SIG-M5 treated with dmso at 0.1 percent for 504 hours (cell line): ENCODE measurements at regions not wholly inside any gene's neighbourhood (a gene's known extent, or its start where the extent isn't known, plus 50 kb on each side); places are given as distances from the start of the nearest gene placed in this dataset.
"Not testable (repeated sequence)": the region's sequence is repeated elsewhere in the genome, so short reads cannot be mapped to it uniquely, and the experiment has no call there.

ENCODE experiments used
- DNase-seq: peaks from one replicate; lab custom pipeline; 2025; ENCODE audit not compliant: unreplicated experiment; lab: John Stamatoyannopoulos, UW

- no peak for DNase-seq
Measured at GRCh38 chr10:25797888-25798429, 136.1 kb upstream of the MYO3A start.

- DNase-seq, result no peak
Measured at GRCh38 chr10:25804505-25804904, 129.5 kb upstream of the MYO3A start.

DNA sequence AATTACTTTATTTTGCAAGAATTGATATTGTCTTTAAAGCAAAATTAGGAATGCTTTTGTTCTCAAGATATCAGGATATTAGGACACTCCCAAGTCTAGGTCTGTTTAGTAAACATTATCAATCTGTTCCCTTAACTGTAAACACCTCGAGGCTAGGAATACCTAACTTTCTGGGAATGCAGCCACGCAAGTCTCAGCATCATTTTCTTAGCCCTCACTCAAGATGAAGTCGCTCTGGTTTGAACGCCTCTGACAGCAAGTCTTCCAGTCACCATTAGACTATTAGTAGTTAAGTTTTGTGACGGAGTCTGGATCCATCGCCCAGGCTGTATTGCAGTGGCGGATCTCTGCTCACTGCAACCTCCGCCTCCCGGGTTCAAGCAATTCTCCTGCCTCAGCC lies 128.0 kb upstream of the MYO3A start:
- no peak for DNase-seq

DNA sequence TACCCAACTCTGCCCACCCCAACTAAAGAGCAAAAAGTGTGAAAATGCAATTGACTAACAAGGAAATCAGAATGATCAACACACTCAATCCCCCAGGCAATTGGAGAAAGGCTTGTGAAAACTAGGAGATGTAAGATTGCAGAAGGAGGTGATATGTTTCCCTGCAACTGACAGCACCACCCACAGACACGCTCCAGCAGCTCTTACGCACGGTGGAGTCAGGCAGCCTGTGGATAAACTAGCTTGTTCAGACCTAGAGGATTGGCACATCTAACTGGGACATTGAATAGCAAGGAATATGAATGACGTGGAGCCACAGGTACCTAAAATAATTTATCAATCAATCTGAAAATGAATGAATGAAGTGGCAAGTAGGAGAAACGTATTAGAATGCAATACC lies 125.7 kb upstream of the MYO3A start:
- no peak for DNase-seq

GRCh38 chr10:25811052-25811685 lies 122.9 kb upstream of the MYO3A start:
- no peak for DNase-seq

- no peak for DNase-seq
Measured at GRCh38 chr10:25813511-25813910, 120.5 kb upstream of the MYO3A start.

DNA sequence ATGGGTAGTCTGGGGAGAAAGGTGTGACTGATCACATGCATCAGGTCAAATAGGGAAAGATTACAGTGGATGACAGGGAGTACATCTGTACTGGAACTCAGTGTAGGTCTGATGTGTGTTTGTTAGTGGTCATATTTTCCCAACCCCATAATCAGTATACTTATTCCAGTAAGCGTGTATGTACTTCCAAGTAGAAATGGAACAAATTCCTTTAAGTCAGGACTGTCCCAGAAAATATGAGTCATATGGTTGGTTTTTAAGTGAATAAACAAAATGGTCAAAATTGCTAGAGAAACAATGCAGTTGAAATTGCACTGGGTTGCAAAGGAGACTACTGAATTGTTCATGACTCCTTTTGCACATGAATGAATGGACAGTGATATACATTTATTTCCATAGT lies 118.8 kb upstream of the MYO3A start:
- no peak for DNase-seq

- DNase-seq, result no peak
Measured at GRCh38 chr10:25815999-25816768, 117.8 kb upstream of the MYO3A start.

DNA sequence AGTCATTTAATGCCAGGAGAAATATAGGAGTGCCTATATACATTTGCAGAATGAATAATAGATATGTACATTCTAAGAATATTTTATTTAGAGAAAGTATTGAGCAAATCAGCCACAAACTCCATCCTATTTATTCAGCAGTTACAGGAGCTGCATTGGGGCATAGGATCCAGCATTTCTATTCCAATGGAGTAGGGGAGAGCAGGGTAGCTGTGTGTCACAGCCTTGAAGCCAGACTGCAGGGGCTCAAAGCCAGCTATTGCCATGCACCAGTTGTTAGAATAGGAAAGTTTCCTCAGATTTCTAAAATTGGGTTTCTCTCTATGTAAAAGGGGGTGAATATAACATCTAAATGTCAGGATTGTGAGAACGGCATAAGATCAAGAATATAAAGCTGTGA lies 116.8 kb upstream of the MYO3A start:
- no peak for DNase-seq

DNA sequence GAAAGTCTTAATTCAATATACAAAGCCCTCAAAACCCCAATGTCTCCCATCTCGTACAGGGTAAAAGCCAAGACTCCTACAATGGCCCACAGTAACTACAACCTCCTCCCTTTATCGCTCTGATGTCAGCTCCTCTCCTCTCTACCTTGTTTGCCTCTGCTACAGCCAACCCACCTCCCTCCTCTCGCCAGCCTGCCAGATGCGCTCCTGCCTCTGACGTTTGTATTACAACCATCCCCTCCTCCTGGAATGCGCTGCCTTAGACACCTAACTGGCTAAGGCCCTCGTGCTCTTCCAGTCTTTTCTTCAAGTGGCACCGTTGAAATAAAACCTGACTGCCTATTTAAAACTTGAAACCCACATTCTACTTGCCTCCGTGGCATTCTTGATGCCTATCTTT lies 115.3 kb upstream of the MYO3A start:
- no peak for DNase-seq

DNA sequence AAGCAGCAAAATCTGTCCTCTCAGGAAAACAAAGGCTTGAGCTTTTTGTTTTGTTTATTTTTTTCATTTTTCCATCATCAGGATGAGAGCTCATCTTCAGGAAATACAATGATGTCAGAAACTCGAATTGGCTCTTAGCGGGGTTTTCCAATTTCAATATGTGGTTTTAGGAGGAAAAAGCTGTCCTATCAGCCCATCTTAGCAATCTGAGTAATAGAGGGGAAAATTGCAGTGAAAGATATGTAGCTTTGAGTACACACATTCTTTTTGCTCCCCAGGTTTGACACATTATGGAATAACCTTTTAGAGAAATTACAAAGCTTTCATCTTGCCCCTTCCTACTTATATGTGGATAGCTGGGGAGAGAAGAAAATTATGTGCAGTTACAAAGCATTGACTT lies 113.6 kb upstream of the MYO3A start:
- no peak for DNase-seq

- no peak for DNase-seq
Measured at GRCh38 chr10:25820874-25821273, 113.2 kb upstream of the MYO3A start.

DNA sequence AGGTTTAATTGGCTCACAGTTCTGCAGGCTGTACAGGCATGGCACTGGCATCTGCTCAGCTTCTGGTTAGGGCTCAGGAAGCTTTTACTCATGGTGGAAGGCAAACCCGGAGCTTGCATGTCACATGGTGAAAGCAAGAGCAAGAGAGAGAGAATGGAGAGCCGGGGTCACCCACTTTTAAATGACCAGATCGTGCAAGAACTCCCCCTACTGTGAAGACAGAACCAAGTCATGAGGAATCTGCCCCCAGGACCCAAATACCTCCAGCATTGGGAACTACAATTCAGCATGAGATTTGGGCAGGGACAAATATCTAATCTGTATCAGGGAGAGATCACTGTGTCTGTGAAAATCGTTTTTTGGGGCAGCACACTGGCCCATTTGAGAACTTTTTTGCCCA lies 110.0 kb upstream of the MYO3A start:
- DNase-seq, result no peak

DNA sequence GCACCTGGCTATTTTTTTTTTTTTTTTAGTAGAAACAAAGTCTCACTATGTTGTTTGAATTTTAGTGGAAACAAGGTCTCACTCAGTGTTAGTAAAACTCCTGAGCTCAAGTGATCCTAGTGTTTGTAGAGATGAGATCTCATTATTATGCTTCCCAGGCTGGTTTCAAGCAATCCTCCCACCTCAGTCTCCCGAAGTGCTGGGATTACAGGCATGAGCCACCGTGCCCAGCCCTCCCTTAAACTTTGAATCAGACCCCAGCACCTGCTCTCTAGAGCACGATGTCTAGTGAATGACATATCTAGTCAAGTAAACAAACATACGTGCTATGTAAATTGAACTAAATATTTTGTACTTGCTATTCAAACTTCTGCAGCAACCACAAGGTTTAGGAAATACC lies 105.6 kb upstream of the MYO3A start:
- DNase-seq, result no peak

DNA sequence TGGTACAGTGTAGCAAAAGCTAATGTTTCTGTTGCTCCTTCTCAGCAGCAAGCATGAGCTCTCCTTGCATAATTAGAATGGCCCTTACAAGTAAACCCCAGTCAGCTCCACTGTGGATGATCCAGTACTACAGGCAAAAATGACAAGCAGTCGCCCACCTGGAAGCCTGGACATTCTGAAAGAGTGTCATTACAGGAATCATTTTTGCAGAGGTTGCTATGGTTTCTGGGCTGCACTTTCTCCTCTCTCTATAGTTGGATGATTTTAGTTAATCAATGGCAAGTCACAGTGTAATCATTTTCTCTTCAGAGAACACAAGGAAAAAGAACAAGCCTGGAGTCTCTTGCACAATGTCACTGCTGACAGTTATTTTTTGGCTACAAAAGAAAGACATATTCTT lies 102.9 kb upstream of the MYO3A start:
- DNase-seq, result no peak

DNA sequence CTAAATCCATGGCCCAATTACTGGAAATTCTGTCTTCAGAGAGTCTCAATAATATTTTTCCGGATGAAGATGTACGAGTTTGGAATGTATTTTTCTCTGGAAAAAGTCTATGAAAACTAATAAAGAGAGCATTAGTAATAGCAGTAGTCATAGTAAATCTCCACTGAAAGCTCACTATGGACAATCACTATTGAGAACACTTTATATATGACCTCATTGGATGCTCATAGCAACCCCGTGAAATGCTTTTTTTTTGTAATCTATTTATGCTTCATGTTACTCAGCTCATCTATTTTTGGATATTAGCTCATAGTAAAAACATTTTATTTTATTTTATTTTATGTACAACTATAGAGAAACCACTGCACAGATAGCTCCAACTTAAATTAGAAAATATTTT lies 94.3 kb upstream of the MYO3A start:
- DNase-seq, result no peak

DNA sequence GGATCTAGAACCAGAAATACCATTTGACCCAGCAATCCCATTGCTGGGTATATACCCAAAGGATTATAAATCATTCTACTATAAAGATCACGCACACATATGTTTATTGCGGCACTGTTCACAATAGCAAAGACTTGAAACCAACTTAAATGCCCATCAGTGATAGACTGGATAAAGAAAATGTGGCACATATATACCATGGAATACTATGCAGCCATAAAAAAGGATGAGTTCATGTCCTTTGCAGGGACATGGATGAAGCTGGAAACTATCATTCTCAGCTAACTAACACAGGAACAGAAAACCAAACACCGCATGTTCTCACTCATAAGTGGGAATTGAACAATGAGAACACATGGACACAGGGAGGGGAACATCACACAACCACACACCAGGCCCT lies 93.2 kb upstream of the MYO3A start:
- DNase-seq, result not testable (repeated sequence)

DNA sequence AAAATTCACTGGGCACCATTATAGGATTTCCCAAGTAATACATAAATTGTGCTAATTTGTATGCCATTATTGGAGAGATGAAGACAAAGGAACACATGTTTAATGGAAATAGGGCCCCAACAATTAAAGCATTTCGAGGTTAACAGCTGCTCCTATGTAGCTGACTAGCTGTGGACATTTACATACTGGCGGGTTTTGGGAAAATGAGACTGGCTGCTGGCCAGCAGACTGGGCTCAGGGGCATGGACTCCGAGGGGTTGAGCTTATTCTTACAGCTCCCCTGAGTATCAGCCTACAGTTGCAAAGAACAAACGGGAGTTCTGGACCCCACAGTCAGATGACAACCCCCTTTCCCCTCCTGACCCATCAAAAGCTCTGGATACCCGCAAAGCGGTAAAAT lies 91.9 kb upstream of the MYO3A start:
- no peak for DNase-seq

DNA sequence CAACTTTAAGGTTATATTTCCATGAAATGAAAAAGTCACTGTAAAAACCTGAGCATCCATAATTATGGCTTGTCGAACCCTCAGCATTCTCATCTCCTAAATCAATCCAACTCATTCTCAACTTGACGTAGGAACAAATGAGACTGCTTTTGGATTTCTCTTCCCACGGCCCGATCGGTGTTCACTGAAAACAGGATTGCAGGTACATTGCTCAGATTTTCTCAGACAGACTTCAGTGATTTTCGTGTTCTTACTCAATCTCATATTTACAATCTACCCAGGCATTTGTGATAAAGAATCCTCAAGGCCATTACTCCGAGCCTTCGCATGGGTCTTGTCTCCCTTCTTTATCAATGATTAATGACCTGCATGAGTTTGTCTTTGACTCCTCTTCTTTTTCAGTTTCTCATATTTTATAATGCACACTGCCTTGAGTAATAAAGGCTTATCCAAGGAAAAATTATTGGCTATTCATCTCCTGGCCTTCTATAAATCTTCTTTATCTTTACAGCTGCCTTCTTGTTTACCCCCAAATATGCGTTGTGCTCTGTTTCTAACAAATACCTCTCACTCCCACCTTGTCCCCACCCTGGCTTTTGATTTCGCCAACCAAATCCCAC lies 90.4 kb upstream of the MYO3A start:
- no peak for DNase-seq

DNA sequence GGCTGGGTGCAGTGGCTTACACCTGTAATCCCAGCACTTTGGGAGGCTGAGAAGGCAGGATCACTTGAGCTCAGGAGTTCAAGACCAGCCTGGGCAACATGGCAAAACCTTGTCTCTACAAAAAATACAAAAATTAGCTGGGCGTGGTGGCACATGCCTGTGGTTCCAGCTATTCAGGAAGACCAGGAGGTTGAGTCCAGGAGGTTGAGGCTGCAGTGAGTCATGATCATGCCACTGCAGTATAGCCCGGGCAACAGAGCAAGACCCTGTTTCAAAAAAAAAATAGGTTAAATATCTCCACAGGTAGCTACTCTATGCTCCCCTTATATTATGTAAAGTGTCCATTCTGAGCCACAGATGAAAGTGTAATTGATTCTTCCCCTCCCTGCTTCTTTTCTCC lies 89.3 kb upstream of the MYO3A start:
- not testable (repeated sequence) for DNase-seq

DNA sequence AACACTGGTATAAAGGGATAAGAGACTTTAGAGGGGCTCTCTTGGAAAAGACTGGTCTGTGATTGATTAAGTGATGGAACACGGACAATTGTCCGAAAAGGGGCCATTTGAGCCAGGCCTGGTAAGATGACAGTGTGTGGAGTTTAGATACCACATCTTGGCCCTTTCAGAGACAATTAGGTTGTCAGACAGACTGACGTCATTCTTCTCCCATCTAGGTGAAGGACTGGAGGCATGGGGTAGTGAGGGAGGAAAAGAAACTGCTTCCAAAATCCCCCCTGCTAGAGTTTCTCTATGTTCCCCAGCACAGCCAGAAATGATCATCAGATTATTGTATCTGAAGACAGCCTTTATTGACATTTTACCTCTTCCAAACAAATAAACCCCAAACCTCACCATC lies 84.8 kb upstream of the MYO3A start:
- DNase-seq, result no peak

- DNase-seq, result no peak
Measured at GRCh38 chr10:25849988-25850387, 84.0 kb upstream of the MYO3A start.
